BLaER1 (cell line): ENCODE measurements at regions not wholly inside any gene's neighbourhood (a gene's known extent, or its start where the extent isn't known, plus 50 kb on each side); places are given as distances from the start of the nearest gene placed in this dataset.
"Not testable (repeated sequence)": the region's sequence is repeated elsewhere in the genome, so short reads cannot be mapped to it uniquely, and the experiment has no call there.

Source experiments
- H3K27ac ChIP-seq: shearing (Covaris generic); formaldehyde crosslinking; 2 replicates; pipeline ENCODE4 v1.8.1; 2022
- H3K27me3 ChIP-seq: shearing (Covaris generic); formaldehyde crosslinking; 2 replicates; pipeline ENCODE4 v1.8.1; 2022
- H3K36me3 ChIP-seq: shearing (Covaris generic); formaldehyde crosslinking; 2 replicates; pipeline ENCODE4 v1.8.1; 2022
- H3K4me1 ChIP-seq: shearing (Covaris generic); formaldehyde crosslinking; 2 replicates; pipeline ENCODE4 v1.8.1; 2022
- H3K4me2 ChIP-seq: shearing (Covaris generic); formaldehyde crosslinking; 2 replicates; pipeline ENCODE4 v1.8.1; 2022
- H3K4me3 ChIP-seq: shearing (Covaris generic); formaldehyde crosslinking; 2 replicates; pipeline ENCODE4 v1.8.1; 2022
- H3K9ac ChIP-seq: shearing (Covaris generic); formaldehyde crosslinking; 2 replicates; pipeline ENCODE4 v1.8.1; 2022
- H3K9me3 ChIP-seq: shearing (Covaris generic); formaldehyde crosslinking; 2 replicates; pipeline ENCODE4 v1.8.1; 2022
- H4K20me1 ChIP-seq: shearing (Covaris generic); formaldehyde crosslinking; 2 replicates; pipeline ENCODE4 v1.8.1; 2022
- Cebpa-rat ChIP-seq: shearing (Covaris generic); IDR thresholded peaks from 2 replicates; pipeline ENCODE4 v1.8.1; 2022

GRCh38 chr13:80717776-80718175 lies 376.9 kb upstream of the SPRY2 start:
- Histone ChIP-seq H4K20me1 (no peaks in the 10 kb centered on the region), H3K9me3 (peaks cover 10% of the 10 kb centered on the region), H3K4me1 (peaks cover 15% of the 10 kb centered on the region), H3K27ac (no peak overlapping the region), H3K27me3 (no peaks in the 10 kb centered on the region), H3K4me2 (no peak overlapping the region), H3K9ac (no peak overlapping the region), H3K36me3 (no peaks in the 10 kb centered on the region), H3K4me3 (no peak overlapping the region)
- no peak for TF ChIP-seq Cebpa-rat

- peak overlapping the region; percentile 47 for H3K27ac ChIP-seq
- H3K36me3 ChIP-seq, result no peaks in the 10 kb centered on the region
- H4K20me1 ChIP-seq, result no peaks in the 10 kb centered on the region
- peaks cover 13% of the 10 kb centered on the region for H3K9me3 ChIP-seq
- H3K4me1 ChIP-seq, result peaks cover 15% of the 10 kb centered on the region
- H3K9ac ChIP-seq, result no peak overlapping the region
- TF ChIP-seq Cebpa-rat, result no peak
- peak overlapping the region; percentile 74 for H3K4me2 ChIP-seq
- H3K4me3 ChIP-seq, result peak overlapping the region; percentile 30; the same call in 1 of the 2 replicates
- H3K27me3 ChIP-seq, result no peaks in the 10 kb centered on the region
These were observed 375.7 kb upstream of the SPRY2 start for GRCh38 chr13:80716610-80717081.

DNA sequence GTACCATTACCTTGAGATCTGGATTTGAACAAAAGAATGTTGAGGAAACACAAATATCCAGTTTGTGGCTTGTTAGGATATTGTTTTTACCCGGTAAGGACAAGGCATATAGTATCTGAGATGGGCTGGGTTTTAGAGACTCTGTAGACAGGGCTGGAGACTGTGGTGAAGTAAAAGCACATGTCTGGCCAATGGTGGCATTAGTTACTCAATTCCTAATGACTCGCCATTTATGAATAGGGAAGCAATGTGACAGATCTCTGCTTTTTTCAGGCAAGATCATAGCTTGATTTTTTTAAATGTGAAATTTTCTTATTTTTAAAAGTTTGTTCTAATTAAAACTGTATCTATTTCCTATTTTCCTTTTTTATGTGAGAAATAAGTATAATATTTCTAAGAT lies 371.1 kb upstream of the SPRY2 start:
- peaks cover 13% of the 10 kb centered on the region for H3K4me1 ChIP-seq
- H3K4me2 ChIP-seq, result no peak overlapping the region
- no peaks in the 10 kb centered on the region for H4K20me1 ChIP-seq
- H3K9me3 ChIP-seq, result peaks cover 27% of the 10 kb centered on the region
- H3K9ac ChIP-seq, result no peak overlapping the region
- H3K27me3 ChIP-seq, result no peaks in the 10 kb centered on the region
- TF ChIP-seq Cebpa-rat, result no peak
- no peak overlapping the region for H3K4me3 ChIP-seq
- no peak overlapping the region for H3K27ac ChIP-seq
- H3K36me3 ChIP-seq, result no peaks in the 10 kb centered on the region

- no peaks in the 10 kb centered on the region for H3K27me3 ChIP-seq
- H4K20me1 ChIP-seq, result no peaks in the 10 kb centered on the region
- no peaks in the 10 kb centered on the region for H3K36me3 ChIP-seq
- H3K4me2 ChIP-seq, result no peak overlapping the region
- no peak overlapping the region for H3K27ac ChIP-seq
- no peak for TF ChIP-seq Cebpa-rat
- H3K9ac ChIP-seq, result no peak overlapping the region
- no peaks in the 10 kb centered on the region for H3K4me1 ChIP-seq
- no peak overlapping the region for H3K4me3 ChIP-seq
- peaks cover 58% of the 10 kb centered on the region for H3K9me3 ChIP-seq
These were observed 367.9 kb upstream of the SPRY2 start for GRCh38 chr13:80708791-80709190.

- Histone ChIP-seq H3K36me3 (no peaks in the 10 kb centered on the region), H3K9ac (no peak overlapping the region), H3K27ac (no peak overlapping the region), H4K20me1 (no peaks in the 10 kb centered on the region), H3K4me2 (no peak overlapping the region), H3K4me1 (no peaks in the 10 kb centered on the region), H3K9me3 (peaks cover 45% of the 10 kb centered on the region), H3K27me3 (no peaks in the 10 kb centered on the region), H3K4me3 (no peak overlapping the region)
- TF ChIP-seq Cebpa-rat, result no peak
These were observed 366.4 kb upstream of the SPRY2 start for GRCh38 chr13:80707000-80707983.

DNA sequence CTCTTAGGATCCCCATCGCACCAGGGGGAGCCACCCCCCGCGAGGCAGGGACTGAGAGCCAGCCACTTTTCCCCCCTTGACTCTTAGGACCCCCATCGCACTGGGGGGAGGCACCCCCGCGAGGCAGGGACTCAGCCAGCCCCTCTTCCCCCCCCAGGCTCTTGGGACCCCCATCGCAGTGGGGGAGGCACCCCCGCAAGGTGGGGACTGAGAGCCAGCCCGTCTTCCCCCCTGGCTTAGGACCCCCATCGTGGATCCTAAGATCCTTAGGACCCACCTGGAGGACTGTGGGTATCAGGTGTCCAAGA lies 365.2 kb upstream of the SPRY2 start:
- no peaks in the 10 kb centered on the region for H4K20me1 ChIP-seq
- H3K4me1 ChIP-seq, result no peaks in the 10 kb centered on the region
- no peak for TF ChIP-seq Cebpa-rat
- no peaks in the 10 kb centered on the region for H3K27me3 ChIP-seq
- H3K9me3 ChIP-seq, result peaks cover 45% of the 10 kb centered on the region
- no peak overlapping the region for H3K4me2 ChIP-seq
- no peak overlapping the region for H3K9ac ChIP-seq
- no peaks in the 10 kb centered on the region for H3K36me3 ChIP-seq
- H3K27ac ChIP-seq, result no peak overlapping the region
- no peak overlapping the region for H3K4me3 ChIP-seq

DNA sequence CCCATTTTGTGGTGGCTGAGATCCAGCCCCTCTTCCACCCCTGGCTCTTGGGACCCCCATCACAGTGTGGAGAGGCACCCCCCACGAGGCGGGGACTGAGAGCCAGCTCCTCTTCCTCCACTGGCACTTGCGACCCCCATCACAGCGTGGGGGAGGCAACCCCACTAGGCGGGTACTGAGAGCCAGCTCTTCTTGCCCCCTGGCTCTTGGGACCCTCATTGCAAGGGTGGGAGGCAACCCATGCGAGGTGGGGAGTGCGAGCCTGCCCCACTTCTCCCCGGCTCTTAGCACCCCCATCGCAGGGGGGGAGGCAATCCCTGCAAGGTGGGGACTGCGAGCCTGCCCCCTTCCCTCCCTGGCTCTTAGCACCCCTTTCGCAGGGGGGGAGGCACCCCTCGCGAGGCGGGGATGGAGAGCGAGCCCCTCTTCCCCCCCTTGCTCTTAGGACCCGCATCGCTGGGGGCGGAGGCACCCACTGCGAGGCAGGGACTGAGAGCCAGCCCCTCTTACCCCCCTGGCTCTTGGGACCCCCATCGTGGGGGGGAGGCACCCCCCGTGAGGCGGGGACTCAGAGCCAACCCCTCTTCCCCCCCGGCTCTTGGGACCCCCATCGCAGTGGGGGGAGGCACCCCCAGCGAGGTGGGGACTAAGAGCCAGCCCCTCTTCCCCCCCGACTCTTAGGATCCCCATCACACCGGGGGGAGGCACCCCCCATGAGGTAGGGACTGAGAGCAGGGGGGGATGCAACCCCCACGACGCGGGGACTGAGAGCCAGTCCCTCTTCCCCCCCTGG lies 364.6 kb upstream of the SPRY2 start:
- Histone ChIP-seq H3K27me3 (no peaks in the 10 kb centered on the region), H3K4me2 (no peak overlapping the region), H4K20me1 (no peaks in the 10 kb centered on the region), H3K4me3 (no peak overlapping the region), H3K36me3 (no peaks in the 10 kb centered on the region), H3K4me1 (no peaks in the 10 kb centered on the region), H3K27ac (no peak overlapping the region), H3K9me3 (peaks cover 45% of the 10 kb centered on the region), H3K9ac (no peak overlapping the region)
- TF ChIP-seq Cebpa-rat, result no peak

- Histone ChIP-seq H3K27ac (no peak overlapping the region), H3K4me2 (no peak overlapping the region), H4K20me1 (no peaks in the 10 kb centered on the region), H3K36me3 (no peaks in the 10 kb centered on the region), H3K27me3 (no peaks in the 10 kb centered on the region), H3K9me3 (peaks cover 50% of the 10 kb centered on the region), H3K4me1 (no peaks in the 10 kb centered on the region), H3K9ac (no peak overlapping the region), H3K4me3 (no peak overlapping the region)
- TF ChIP-seq Cebpa-rat, result no peak
These were observed 363.4 kb upstream of the SPRY2 start for GRCh38 chr13:80704369-80704768.

GRCh38 chr13:80695841-80696240 lies 354.9 kb upstream of the SPRY2 start:
- Histone ChIP-seq H3K4me2 (no peak overlapping the region), H3K27me3 (no peaks in the 10 kb centered on the region), H3K9me3 (peaks cover 16% of the 10 kb centered on the region), H4K20me1 (no peaks in the 10 kb centered on the region), H3K36me3 (no peaks in the 10 kb centered on the region), H3K9ac (no peak overlapping the region), H3K4me1 (no peaks in the 10 kb centered on the region), H3K27ac (no peak overlapping the region), H3K4me3 (no peak overlapping the region)
- no peak for TF ChIP-seq Cebpa-rat

GRCh38 chr13:80691814-80692213 lies 350.9 kb upstream of the SPRY2 start:
- H3K9me3 ChIP-seq, result peaks cover 31% of the 10 kb centered on the region
- not testable (repeated sequence) for H3K27ac ChIP-seq, H3K4me3 ChIP-seq, H3K4me1 ChIP-seq, H4K20me1 ChIP-seq, H3K4me2 ChIP-seq, H3K9ac ChIP-seq, H3K27me3 ChIP-seq, H3K36me3 ChIP-seq
